H9 (cell line): ENCODE measurements at regions not wholly inside any gene's neighbourhood (a gene's known extent, or its start where the extent isn't known, plus 50 kb on each side); places are given as distances from the start of the nearest gene placed in this dataset.

Experiments
- DNase-seq: peaks from one replicate; pipeline ENCODE4 v3.0.0-alpha.2; 2017
- H2AFZ ChIP-seq: one replicate; pipeline ENCODE4 v1.6.1; 2013; ENCODE audit warnings: mild to moderate bottlenecking, low read length, control low read depth, moderate library complexity
- H2AK5ac ChIP-seq: 2 replicates; pipeline ENCODE4 v1.6.1; 2013; ENCODE audit warnings: low read length, control low read depth, mixed read lengths; ENCODE audit not compliant: insufficient read length
- H2BK120ac ChIP-seq: one replicate; pipeline ENCODE4 v1.6.1; 2013; ENCODE audit warnings: low read depth, mild to moderate bottlenecking, low read length, control low read depth, inconsistent platforms; ENCODE audit not compliant: poor library complexity, severe bottlenecking
- H2BK12ac ChIP-seq: 2 replicates; pipeline ENCODE4 v1.6.1; 2013; ENCODE audit warnings: low read length, control low read depth, mixed read lengths, low read depth; ENCODE audit not compliant: insufficient read length
- H2BK15ac ChIP-seq: 2 replicates; pipeline ENCODE4 v1.6.1; 2013; ENCODE audit warnings: low read depth, low read length, control low read depth
- H2BK20ac ChIP-seq: one replicate; pipeline ENCODE4 v1.6.1; 2013; ENCODE audit warnings: low read depth, mild to moderate bottlenecking, low read length, control low read depth, inconsistent platforms; ENCODE audit not compliant: poor library complexity, severe bottlenecking
- H2BK5ac ChIP-seq: 2 replicates; pipeline ENCODE4 v1.6.1; 2013; ENCODE audit warnings: low read length, control low read depth, mixed read lengths; ENCODE audit not compliant: insufficient read length
- H3K14ac ChIP-seq: 2 replicates; pipeline ENCODE4 v1.6.1; 2013; ENCODE audit warnings: low read length, control low read depth; ENCODE audit not compliant: insufficient read depth
- H3K18ac ChIP-seq: 2 replicates; pipeline ENCODE4 v1.6.1; 2013; ENCODE audit warnings: low read depth, mild to moderate bottlenecking, mixed read lengths, low read length, control low read depth; ENCODE audit not compliant: insufficient read length
- H3K23ac ChIP-seq: 2 replicates; pipeline ENCODE4 v1.6.1; 2013; ENCODE audit warnings: low read length, control low read depth, mixed read lengths, low read depth; ENCODE audit not compliant: insufficient read length
- H3K23me2 ChIP-seq: 2 replicates; pipeline ENCODE4 v1.6.1; 2013; ENCODE audit warnings: low read depth, mild to moderate bottlenecking, mixed read lengths, low read length, control low read depth; ENCODE audit not compliant: insufficient read length, poor library complexity, severe bottlenecking
- H3K27ac ChIP-seq: 2 replicates; pipeline ENCODE4 v1.5.1; 2013; ENCODE audit warnings: low read length, control low read depth, mixed read lengths, low read depth; ENCODE audit not compliant: insufficient read length
- H3K27me3 ChIP-seq: 2 replicates; pipeline ENCODE4 v1.6.1; 2013; ENCODE audit warnings: low read length, control low read depth, inconsistent platforms; ENCODE audit not compliant: insufficient read depth
- H3K4ac ChIP-seq: 2 replicates; pipeline ENCODE4 v1.6.1; 2013; ENCODE audit warnings: low read depth, mild to moderate bottlenecking, control low read depth, inconsistent platforms, low read length, moderate library complexity
- H3K4me1 ChIP-seq: 2 replicates; pipeline ENCODE4 v1.6.1; 2013; ENCODE audit warnings: low read length, control low read depth, inconsistent platforms; ENCODE audit not compliant: insufficient read depth
- H3K4me2 ChIP-seq: 2 replicates; pipeline ENCODE4 v1.6.1; 2013; ENCODE audit warnings: low read length, control low read depth, mixed read lengths; ENCODE audit not compliant: insufficient read length, insufficient read depth
- H3K56ac ChIP-seq: 2 replicates; pipeline ENCODE4 v1.6.1; 2013; ENCODE audit warnings: low read depth, mild to moderate bottlenecking, mixed read lengths, low read length, control low read depth; ENCODE audit not compliant: insufficient read length
- H3K79me1 ChIP-seq: 2 replicates; pipeline ENCODE4 v1.6.1; 2013; ENCODE audit warnings: low read depth, mild to moderate bottlenecking, moderate library complexity, low read length, control low read depth, inconsistent platforms; ENCODE audit not compliant: insufficient read depth, poor library complexity, severe bottlenecking
- H3K79me2 ChIP-seq: 2 replicates; pipeline ENCODE4 v1.6.1; 2013; ENCODE audit warnings: low read length, control low read depth, inconsistent platforms; ENCODE audit not compliant: insufficient read depth
- H3K9ac ChIP-seq: 2 replicates; pipeline ENCODE4 v1.6.1; 2013; ENCODE audit warnings: low read length, control low read depth, mixed read lengths; ENCODE audit not compliant: insufficient read length; ENCODE audit errors: extremely low read depth
- H3K9me3 ChIP-seq: one replicate; pipeline ENCODE4 v1.6.1; 2013; ENCODE audit warnings: low read depth, low read length, inconsistent platforms; ENCODE audit not compliant: control insufficient read depth
- H3T11ph ChIP-seq: one replicate; pipeline ENCODE4 v1.6.1; 2013; ENCODE audit warnings: mild to moderate bottlenecking, low read length, control low read depth, inconsistent platforms
- H4K20me1 ChIP-seq: one replicate; pipeline ENCODE4 v1.6.1; 2013; ENCODE audit not compliant: control insufficient read depth, insufficient read length, insufficient read depth
- H4K5ac ChIP-seq: 2 replicates; pipeline ENCODE4 v1.6.1; 2013; ENCODE audit warnings: low read depth, mild to moderate bottlenecking, mixed read lengths, low read length, control low read depth; ENCODE audit not compliant: insufficient read length
- H4K8ac ChIP-seq: replicated peaks from 2 replicates; pipeline ENCODE4 v1.6.1; 2013; ENCODE audit warnings: low read length, control low read depth, mixed read lengths, low read depth; ENCODE audit not compliant: insufficient read length
- H4K91ac ChIP-seq: 2 replicates; pipeline ENCODE4 v1.6.1; 2013; ENCODE audit warnings: low read depth, mild to moderate bottlenecking, moderate library complexity, mixed read lengths, low read length, control low read depth; ENCODE audit not compliant: insufficient read length
- H3K27ac Mint-ChIP-seq, 3 experiments: 2 replicates in 2 of 3; 3 replicates in 1 of 3; pipeline ENCODE4 v1.8.0; 2020 to 2021; ENCODE audit warnings: mixed read lengths in 3 of 3, mild to moderate bottlenecking in 1 of 3, moderate library complexity in 1 of 3
- H3K27me3 Mint-ChIP-seq: 2 replicates; pipeline ENCODE4 v1.8.0; 2021; ENCODE audit warnings: low read depth, mild to moderate bottlenecking, moderate library complexity, mixed read lengths
- H3K36me3 Mint-ChIP-seq, 3 experiments: 2 replicates in 2 of 3; 3 replicates in 1 of 3; pipeline ENCODE4 v1.8.0; 2020 to 2021; ENCODE audit warnings: low read depth in 3 of 3, mixed read lengths in 3 of 3; ENCODE audit not compliant: insufficient read depth in 1 of 3
- H3K4me1 Mint-ChIP-seq, 2 experiments: 2 replicates each; pipeline ENCODE4 v1.8.0; 2020; ENCODE audit warnings: mixed read lengths in 2 of 2
- H3K4me3 Mint-ChIP-seq, 2 experiments: 2 replicates in 1 of 2; 3 replicates in 1 of 2; pipeline ENCODE4 v1.8.0; 2020 to 2021; ENCODE audit warnings: mild to moderate bottlenecking in 2 of 2, mixed read lengths in 2 of 2, moderate library complexity in 1 of 2
- H3K9me3 Mint-ChIP-seq, 2 experiments: 2 replicates in 1 of 2; 3 replicates in 1 of 2; pipeline ENCODE4 v1.8.0; 2020; ENCODE audit warnings: mild to moderate bottlenecking in 2 of 2, mixed read lengths in 2 of 2, moderate library complexity in 1 of 2
- TF ChIP-seq, protein P1 (sequence below): fragments of 200-600 bp; sonication (generic); conservative IDR thresholded peaks from 3 replicates; pipeline ENCODE4 v1.8.0; 2021; ENCODE audit warnings: antibody characterized with exemption, mild to moderate bottlenecking

DNA sequence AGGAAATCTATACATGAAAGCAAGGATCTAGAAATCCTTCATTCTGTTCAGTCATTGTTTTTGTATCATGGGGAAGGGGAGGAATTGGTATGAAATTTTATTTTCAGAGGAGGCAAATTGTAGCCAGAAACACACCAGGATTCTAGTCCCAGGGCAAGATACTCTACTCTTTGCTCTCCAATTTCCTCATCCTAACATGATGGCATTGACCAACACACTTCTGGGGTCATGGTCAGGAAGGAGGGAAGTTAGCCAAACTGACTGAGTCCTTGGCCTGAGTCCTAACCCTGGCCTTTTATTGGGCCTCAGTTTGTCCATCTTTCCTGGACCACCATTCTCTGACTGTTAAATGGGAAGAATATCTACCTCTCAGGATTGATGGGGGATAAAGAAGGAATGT, 65.5 kb downstream of the BBS10 start:
- peaks cover 21 to 24% of the 10 kb centered on the region in 2 experiments for H3K4me1 Mint-ChIP-seq
- H3K23me2 ChIP-seq = no peaks in the 10 kb centered on the region
- no peak for DNase-seq
- no peak overlapping the region for H4K8ac ChIP-seq
- H3K79me1 ChIP-seq = no peaks in the 10 kb centered on the region
- H3K27ac ChIP-seq = no peak overlapping the region
- H4K20me1 ChIP-seq = no peaks in the 10 kb centered on the region
- no peak overlapping the region for H2BK15ac ChIP-seq
- no peaks in the 10 kb centered on the region for H3K27me3 ChIP-seq
- no peak overlapping the region for H2BK120ac ChIP-seq
- H3K4me3 Mint-ChIP-seq = no peak overlapping the region
- no peak overlapping the region for H2AFZ ChIP-seq
- H3K9me3 Mint-ChIP-seq = no peaks in the 10 kb centered on the region; a peak in 1 of 5 replicates
- H3T11ph ChIP-seq = no peak overlapping the region
- no peak overlapping the region for H3K18ac ChIP-seq
- H3K4me1 ChIP-seq = peaks cover 3% of the 10 kb centered on the region; the same call in 1 of the 2 replicates
- H2BK12ac ChIP-seq = no peak overlapping the region
- H3K27ac Mint-ChIP-seq = no peak overlapping the region
- no peak overlapping the region for H2BK5ac ChIP-seq
- H3K36me3 Mint-ChIP-seq = no peaks in the 10 kb centered on the region
- H2BK20ac ChIP-seq = no peak overlapping the region
- H2AK5ac ChIP-seq = no peak overlapping the region
- H3K79me2 ChIP-seq = no peaks in the 10 kb centered on the region
- no peak overlapping the region for H3K4ac ChIP-seq
- no peak overlapping the region for H3K56ac ChIP-seq
- no peak overlapping the region for H4K5ac ChIP-seq
- TF ChIP-seq, protein P1, sequence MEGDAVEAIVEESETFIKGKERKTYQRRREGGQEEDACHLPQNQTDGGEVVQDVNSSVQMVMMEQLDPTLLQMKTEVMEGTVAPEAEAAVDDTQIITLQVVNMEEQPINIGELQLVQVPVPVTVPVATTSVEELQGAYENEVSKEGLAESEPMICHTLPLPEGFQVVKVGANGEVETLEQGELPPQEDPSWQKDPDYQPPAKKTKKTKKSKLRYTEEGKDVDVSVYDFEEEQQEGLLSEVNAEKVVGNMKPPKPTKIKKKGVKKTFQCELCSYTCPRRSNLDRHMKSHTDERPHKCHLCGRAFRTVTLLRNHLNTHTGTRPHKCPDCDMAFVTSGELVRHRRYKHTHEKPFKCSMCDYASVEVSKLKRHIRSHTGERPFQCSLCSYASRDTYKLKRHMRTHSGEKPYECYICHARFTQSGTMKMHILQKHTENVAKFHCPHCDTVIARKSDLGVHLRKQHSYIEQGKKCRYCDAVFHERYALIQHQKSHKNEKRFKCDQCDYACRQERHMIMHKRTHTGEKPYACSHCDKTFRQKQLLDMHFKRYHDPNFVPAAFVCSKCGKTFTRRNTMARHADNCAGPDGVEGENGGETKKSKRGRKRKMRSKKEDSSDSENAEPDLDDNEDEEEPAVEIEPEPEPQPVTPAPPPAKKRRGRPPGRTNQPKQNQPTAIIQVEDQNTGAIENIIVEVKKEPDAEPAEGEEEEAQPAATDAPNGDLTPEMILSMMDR = no peak
- H3K14ac ChIP-seq = no peak overlapping the region
- no peak overlapping the region for H3K23ac ChIP-seq
- H3K9ac ChIP-seq = no peak overlapping the region
- H3K27me3 Mint-ChIP-seq = no peaks in the 10 kb centered on the region; the same call in 1 of the 2 replicates
- no peak overlapping the region for H4K91ac ChIP-seq
- no peak overlapping the region for H3K4me2 ChIP-seq
- no peaks in the 10 kb centered on the region for H3K9me3 ChIP-seq
